ENCODE measurements at regions not wholly inside any gene's neighbourhood (a gene's known extent, or its start where the extent isn't known, plus 50 kb on each side); places are given as distances from the start of the nearest gene placed in this dataset.

DNA sequence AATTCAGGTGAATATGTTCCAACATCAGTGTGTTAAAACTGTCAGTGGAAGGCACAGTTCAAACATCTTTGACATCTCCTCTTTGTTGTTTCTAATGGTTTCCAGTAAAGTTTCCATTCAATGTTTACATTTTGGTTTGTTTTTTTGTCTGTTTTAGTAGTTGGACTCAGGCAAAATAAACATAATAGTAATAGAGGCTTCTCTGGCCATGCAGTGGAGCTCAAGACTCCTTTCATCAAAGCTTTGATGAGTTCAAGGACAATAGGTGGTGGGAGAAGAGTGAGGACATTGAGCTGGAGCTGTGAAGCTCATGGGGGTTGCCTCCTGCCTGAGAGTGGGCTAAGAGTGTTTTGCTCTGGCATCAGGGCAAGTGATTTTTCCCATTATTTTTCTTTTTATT, 1853.7 kb upstream of the CELF4 start:
- no peaks in the 10 kb centered on the region for H3K4me1 ChIP-seq (ENCODE audit: control insufficient read depth, insufficient read depth, low read length)
- no peak overlapping the region for H3K27ac ChIP-seq (ENCODE audit: low read length)
- H3K9me3 ChIP-seq (ENCODE audit: control insufficient read depth in 2 of 2, low read length in 2 of 2): no peaks in the 10 kb centered on the region
- H3K27me3 ChIP-seq (ENCODE audit: control insufficient read depth in 1 of 2, insufficient read depth in 2 of 2, low read length in 2 of 2): no peaks in the 10 kb centered on the region
- H3K36me3 ChIP-seq (ENCODE audit: control insufficient read depth in 2 of 2, insufficient read depth in 2 of 2, low read length in 2 of 2): no peaks in the 10 kb centered on the region
- no peak overlapping the region for H3K9ac ChIP-seq (ENCODE audit: low read length in 2 of 2)
- H3K4me3 ChIP-seq (ENCODE audit: low read length in 2 of 2): no peak overlapping the region

DNA sequence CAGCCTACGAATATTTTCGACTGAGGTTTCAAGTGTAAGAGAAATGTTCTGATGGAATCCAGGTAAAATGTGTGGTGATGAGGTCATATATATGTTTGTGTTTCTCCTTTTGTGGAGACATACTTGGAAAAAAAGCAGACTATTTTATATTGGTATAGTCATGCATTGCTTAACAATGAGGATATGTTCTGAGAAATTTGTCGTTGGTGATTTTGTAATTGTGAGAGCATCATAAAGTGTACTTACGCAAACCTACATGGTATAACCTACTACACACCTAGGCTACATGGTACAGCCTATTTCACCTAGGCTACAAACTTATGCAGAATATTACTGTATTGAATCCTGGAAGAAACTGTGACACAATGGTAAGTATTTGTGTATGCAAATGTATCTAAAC, 1849.9 kb upstream of the CELF4 start:
- Histone ChIP-seq H3K27me3 (ENCODE audit: control insufficient read depth in 1 of 2, insufficient read depth in 2 of 2, low read length in 2 of 2) (no peaks in the 10 kb centered on the region), H3K9me3 (ENCODE audit: control insufficient read depth in 2 of 2, low read length in 2 of 2) (no peaks in the 10 kb centered on the region), H3K27ac (ENCODE audit: low read length) (no peak overlapping the region), H3K4me3 (ENCODE audit: low read length in 2 of 2) (no peak overlapping the region), H3K36me3 (ENCODE audit: control insufficient read depth in 2 of 2, insufficient read depth in 2 of 2, low read length in 2 of 2) (no peaks in the 10 kb centered on the region), H3K9ac (ENCODE audit: low read length in 2 of 2) (no peak overlapping the region), H3K4me1 (ENCODE audit: control insufficient read depth, insufficient read depth, low read length) (no peaks in the 10 kb centered on the region)

DNA sequence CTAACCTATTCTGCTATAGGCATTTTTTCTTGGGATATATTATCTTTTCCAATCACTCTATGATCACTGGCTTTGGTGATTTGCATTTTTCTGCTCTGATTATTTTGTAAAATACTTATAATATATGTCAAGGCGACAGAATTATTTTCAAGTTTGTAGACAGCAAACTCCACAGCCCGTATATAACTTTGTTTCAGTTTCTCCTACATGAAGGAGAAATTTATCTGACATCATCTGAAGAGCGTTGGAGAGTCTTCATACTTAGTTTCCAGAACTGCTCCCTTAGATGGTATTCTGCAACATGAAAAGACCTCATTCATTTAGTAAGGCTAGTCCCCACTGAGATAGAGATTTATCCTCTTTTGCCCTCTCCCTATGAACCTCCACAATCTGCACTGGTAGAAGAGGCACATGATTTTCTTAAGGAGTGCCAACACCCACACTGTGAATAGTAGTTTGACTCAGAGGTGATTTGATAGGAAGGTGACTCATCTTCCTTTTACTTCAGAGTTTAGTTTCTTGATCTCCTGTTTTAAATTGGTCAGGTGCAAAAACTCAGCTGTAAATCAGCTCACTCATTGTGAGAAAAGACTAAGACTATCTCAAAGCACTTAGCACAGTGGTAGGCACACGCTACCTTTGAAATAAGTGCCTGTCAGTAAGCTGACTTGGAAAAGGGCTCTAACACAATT, 1848.6 kb upstream of the CELF4 start:
- Histone ChIP-seq H3K27me3 (ENCODE audit: control insufficient read depth in 1 of 2, insufficient read depth in 2 of 2, low read length in 2 of 2) (no peaks in the 10 kb centered on the region), H3K27ac (ENCODE audit: low read length) (no peak overlapping the region), H3K9me3 (ENCODE audit: control insufficient read depth in 2 of 2, low read length in 2 of 2) (no peaks in the 10 kb centered on the region), H3K9ac (ENCODE audit: low read length in 2 of 2) (no peak overlapping the region), H3K4me1 (ENCODE audit: control insufficient read depth, insufficient read depth, low read length) (no peaks in the 10 kb centered on the region), H3K36me3 (ENCODE audit: control insufficient read depth in 2 of 2, insufficient read depth in 2 of 2, low read length in 2 of 2) (no peaks in the 10 kb centered on the region), H3K4me3 (ENCODE audit: low read length in 2 of 2) (no peak overlapping the region)

DNA sequence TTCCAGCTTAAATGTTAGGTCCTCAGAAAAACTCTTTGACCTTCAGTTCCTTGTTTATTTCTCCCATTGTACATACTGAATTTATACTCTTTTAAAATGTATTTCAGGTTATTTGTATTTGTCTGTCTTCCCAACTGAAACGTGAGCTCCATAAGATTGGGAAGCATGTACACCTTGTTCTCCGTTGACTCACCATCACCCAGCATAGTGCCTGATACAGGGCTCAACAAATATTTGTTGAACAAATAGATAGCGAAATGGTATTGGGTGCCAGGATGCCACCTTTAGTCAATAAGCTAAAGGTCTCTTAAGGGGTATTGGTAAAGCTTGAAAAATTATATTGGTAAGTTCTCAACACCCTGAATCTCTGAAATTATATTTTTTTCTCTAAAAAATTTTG, 1841.3 kb upstream of the CELF4 start:
- Histone ChIP-seq H3K4me1 (ENCODE audit: control insufficient read depth, insufficient read depth, low read length) (no peaks in the 10 kb centered on the region), H3K36me3 (ENCODE audit: control insufficient read depth in 2 of 2, insufficient read depth in 2 of 2, low read length in 2 of 2) (no peaks in the 10 kb centered on the region), H3K27me3 (ENCODE audit: control insufficient read depth in 1 of 2, insufficient read depth in 2 of 2, low read length in 2 of 2) (no peaks in the 10 kb centered on the region), H3K9me3 (ENCODE audit: control insufficient read depth in 2 of 2, low read length in 2 of 2) (no peaks in the 10 kb centered on the region), H3K9ac (ENCODE audit: low read length in 2 of 2) (no peak overlapping the region), H3K4me3 (ENCODE audit: low read length in 2 of 2) (no peak overlapping the region), H3K27ac (ENCODE audit: low read length) (no peak overlapping the region)

DNA sequence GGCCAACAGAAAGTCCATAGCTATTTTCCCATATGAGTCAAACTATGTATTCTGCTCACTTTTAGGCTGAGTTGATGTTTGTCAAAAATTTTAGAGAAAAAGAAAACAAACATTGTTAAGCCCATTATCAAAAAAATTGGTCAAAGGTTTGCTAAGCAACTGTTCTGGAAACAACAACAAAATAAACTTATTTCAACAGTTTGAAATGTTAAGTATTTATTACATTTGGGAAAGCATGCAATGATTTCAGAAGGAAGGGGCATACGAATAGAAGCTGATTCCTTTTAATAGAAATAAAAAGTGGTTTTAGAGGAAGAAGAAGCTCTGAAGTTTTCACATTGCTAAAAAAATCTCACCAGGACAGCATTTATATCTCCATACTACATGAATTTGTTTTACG, 1837.5 kb upstream of the CELF4 start:
- Histone ChIP-seq H3K36me3 (ENCODE audit: control insufficient read depth in 2 of 2, insufficient read depth in 2 of 2, low read length in 2 of 2) (no peaks in the 10 kb centered on the region), H3K9me3 (ENCODE audit: control insufficient read depth in 2 of 2, low read length in 2 of 2) (no peaks in the 10 kb centered on the region), H3K4me3 (ENCODE audit: low read length in 2 of 2) (no peak overlapping the region), H3K4me1 (ENCODE audit: control insufficient read depth, insufficient read depth, low read length) (no peaks in the 10 kb centered on the region), H3K9ac (ENCODE audit: low read length in 2 of 2) (no peak overlapping the region), H3K27ac (ENCODE audit: low read length) (no peak overlapping the region), H3K27me3 (ENCODE audit: control insufficient read depth in 1 of 2, insufficient read depth in 2 of 2, low read length in 2 of 2) (no peaks in the 10 kb centered on the region)

DNA sequence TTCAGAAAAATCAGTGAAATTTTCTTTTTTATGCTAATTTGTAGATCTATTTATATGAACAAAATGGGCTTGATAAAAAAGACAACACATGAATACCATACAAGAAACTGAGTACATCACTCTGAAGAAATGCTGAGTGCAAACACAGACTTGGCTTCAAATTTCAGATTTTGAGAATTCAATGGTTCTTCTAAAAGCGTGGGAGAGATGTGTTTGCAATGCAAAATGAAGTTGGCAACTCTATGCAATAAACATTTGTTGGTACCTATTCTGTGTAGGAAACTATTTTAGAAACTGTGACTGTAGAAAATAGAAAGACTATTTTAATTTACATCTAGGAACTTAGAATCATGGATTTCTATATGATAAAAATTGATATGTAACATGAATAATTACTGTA, 1834.1 kb upstream of the CELF4 start:
- Histone ChIP-seq H3K9ac (ENCODE audit: low read length in 2 of 2) (no peak overlapping the region), H3K9me3 (ENCODE audit: control insufficient read depth in 2 of 2, low read length in 2 of 2) (no peaks in the 10 kb centered on the region), H3K27me3 (ENCODE audit: control insufficient read depth in 1 of 2, insufficient read depth in 2 of 2, low read length in 2 of 2) (no peaks in the 10 kb centered on the region), H3K4me1 (ENCODE audit: control insufficient read depth, insufficient read depth, low read length) (no peaks in the 10 kb centered on the region), H3K36me3 (ENCODE audit: control insufficient read depth in 2 of 2, insufficient read depth in 2 of 2, low read length in 2 of 2) (no peaks in the 10 kb centered on the region), H3K27ac (ENCODE audit: low read length) (no peak overlapping the region), H3K4me3 (ENCODE audit: low read length in 2 of 2) (no peak overlapping the region)

DNA sequence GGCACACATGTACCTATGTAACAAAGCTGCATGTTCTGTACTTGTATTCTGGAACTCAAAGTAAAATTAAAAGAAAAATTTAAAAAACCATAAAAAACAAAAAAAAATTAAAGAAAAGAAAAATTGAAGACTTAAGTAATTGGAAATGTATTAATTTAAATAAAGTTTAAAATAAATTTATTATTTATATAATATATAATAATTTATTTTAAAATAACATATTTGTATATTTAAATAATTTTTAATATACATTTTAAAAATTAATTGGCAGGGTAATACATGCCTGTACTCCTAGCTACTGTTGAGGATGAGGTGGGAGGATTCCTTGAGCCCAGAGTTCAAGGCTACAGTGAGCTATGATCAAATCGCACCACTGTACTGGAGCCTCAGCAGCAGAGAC, 1830.6 kb upstream of the CELF4 start:
- Histone ChIP-seq H3K27ac (ENCODE audit: low read length) (no peak overlapping the region), H3K27me3 (ENCODE audit: control insufficient read depth in 1 of 2, insufficient read depth in 2 of 2, low read length in 2 of 2) (no peaks in the 10 kb centered on the region), H3K4me3 (ENCODE audit: low read length in 2 of 2) (no peak overlapping the region), H3K36me3 (ENCODE audit: control insufficient read depth in 2 of 2, insufficient read depth in 2 of 2, low read length in 2 of 2) (no peaks in the 10 kb centered on the region), H3K4me1 (ENCODE audit: control insufficient read depth, insufficient read depth, low read length) (no peaks in the 10 kb centered on the region), H3K9ac (ENCODE audit: low read length in 2 of 2) (no peak overlapping the region), H3K9me3 (ENCODE audit: control insufficient read depth in 2 of 2, low read length in 2 of 2) (no peaks in the 10 kb centered on the region)

DNA sequence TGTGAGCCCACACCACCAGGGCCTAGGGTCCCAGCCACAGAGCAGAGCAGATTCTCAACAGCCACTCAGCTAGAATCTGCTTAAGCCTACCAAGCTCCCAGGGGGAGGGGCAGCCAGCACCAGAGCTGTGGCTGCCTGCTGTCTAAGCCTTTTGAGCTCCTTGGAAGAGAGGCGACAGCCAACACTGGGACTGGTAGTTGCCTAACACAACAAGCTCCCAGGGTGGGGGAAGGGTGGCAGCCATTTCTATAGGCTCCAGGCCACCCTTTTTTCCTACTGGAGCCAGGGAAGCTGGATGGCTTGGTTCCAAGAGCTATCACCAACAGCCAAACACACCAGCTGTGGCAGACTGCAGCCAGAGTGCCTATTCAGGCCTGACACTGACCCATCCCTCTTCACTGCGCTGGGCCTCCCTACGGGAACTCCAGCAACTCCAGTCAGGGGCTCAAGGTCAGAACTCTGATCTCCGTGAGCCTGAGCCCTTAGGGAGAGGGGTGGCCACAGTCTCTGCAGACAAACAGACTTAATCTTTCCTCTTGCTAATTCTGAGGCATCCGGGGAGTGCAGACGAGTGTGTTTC, 1824.3 kb upstream of the CELF4 start:
- Histone ChIP-seq H3K9ac (ENCODE audit: low read length in 2 of 2) (no peak overlapping the region), H3K4me1 (ENCODE audit: control insufficient read depth, insufficient read depth, low read length) (no peaks in the 10 kb centered on the region), H3K4me3 (ENCODE audit: low read length in 2 of 2) (no peak overlapping the region), H3K36me3 (ENCODE audit: control insufficient read depth in 2 of 2, insufficient read depth in 2 of 2, low read length in 2 of 2) (no peaks in the 10 kb centered on the region), H3K27ac (ENCODE audit: low read length) (no peak overlapping the region), H3K27me3 (ENCODE audit: control insufficient read depth in 1 of 2, insufficient read depth in 2 of 2, low read length in 2 of 2) (no peaks in the 10 kb centered on the region), H3K9me3 (ENCODE audit: control insufficient read depth in 2 of 2, low read length in 2 of 2) (no peaks in the 10 kb centered on the region)

DNA sequence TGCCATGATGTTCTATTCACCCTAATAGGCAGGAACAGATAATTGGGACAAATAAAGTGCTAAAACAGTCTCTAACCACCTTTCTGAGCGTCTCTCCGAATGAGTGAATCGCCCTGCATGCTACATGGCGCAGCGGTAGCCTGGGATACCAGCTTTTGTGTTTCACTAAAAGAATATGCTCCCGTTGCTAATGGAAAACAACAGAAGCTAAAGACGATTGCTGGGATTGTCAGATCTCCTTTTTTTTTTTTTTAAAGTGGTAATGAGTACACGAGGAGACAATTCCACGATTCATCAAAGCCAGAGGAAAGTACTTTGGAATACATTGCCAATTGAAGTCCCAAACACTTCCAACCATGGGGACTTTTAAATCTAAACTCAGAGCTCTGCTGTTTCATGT, 1815.3 kb upstream of the CELF4 start:
- Histone ChIP-seq H3K27me3 (ENCODE audit: control insufficient read depth in 1 of 2, insufficient read depth in 2 of 2, low read length in 2 of 2) (no peaks in the 10 kb centered on the region), H3K9me3 (ENCODE audit: control insufficient read depth in 2 of 2, low read length in 2 of 2) (no peaks in the 10 kb centered on the region), H3K36me3 (ENCODE audit: control insufficient read depth in 2 of 2, insufficient read depth in 2 of 2, low read length in 2 of 2) (no peaks in the 10 kb centered on the region), H3K27ac (ENCODE audit: low read length) (no peak overlapping the region), H3K4me1 (ENCODE audit: control insufficient read depth, insufficient read depth, low read length) (no peaks in the 10 kb centered on the region), H3K9ac (ENCODE audit: low read length in 2 of 2) (no peak overlapping the region), H3K4me3 (ENCODE audit: low read length in 2 of 2) (no peak overlapping the region)

DNA sequence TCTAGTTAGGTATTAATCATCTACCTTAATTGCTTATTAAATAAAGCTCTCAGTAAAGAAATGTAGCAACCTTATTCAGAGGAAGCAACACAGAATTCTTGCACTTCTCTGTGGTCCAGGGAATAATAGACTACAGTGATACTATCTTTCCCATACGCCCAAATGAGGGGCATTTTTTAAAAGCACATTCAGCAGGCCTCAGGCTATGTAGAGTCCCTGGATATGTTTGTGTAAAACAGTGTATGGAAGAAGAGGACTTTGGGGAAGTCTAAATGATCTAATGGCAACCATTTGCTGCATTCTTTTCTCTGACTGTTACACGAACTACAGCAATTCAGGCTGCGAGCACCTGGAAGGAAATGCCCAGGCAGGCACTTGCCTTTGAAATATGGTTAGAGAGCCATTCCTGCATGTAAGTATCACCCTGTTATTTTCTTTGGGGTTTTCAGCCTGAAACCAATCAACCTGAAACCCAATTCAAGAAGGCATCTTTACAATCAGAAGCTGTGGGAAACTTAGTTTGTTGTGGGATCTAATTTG, 1814.7 kb upstream of the CELF4 start:
- H3K4me1 ChIP-seq (ENCODE audit: control insufficient read depth, insufficient read depth, low read length): no peaks in the 10 kb centered on the region
- no peaks in the 10 kb centered on the region for H3K27me3 ChIP-seq (ENCODE audit: control insufficient read depth in 1 of 2, insufficient read depth in 2 of 2, low read length in 2 of 2)
- H3K9me3 ChIP-seq (ENCODE audit: control insufficient read depth in 2 of 2, low read length in 2 of 2): no peaks in the 10 kb centered on the region
- H3K9ac ChIP-seq (ENCODE audit: low read length in 2 of 2): no peak overlapping the region
- H3K27ac ChIP-seq (ENCODE audit: low read length): no peak overlapping the region
- H3K36me3 ChIP-seq (ENCODE audit: control insufficient read depth in 2 of 2, insufficient read depth in 2 of 2, low read length in 2 of 2): no peaks in the 10 kb centered on the region
- H3K4me3 ChIP-seq (ENCODE audit: low read length in 2 of 2): no peak overlapping the region

DNA sequence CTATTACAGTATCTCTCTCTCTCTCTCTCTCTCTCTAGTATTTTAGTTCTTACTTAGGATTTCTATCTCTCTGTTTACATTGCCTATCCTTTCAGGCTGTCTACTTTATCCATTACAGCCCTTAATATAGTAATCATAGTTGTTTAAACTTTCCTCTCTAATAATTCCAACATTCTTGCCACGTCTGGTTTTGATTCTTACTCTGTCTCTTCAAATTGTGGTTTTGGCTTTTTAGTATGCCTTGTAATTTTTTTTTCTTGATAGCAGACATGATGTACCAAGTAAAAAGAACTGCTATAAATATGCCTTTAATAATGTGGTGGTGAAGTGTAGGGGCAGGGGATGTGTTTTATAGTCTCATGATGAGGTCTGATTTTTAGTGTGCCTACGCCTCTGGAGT, 1809.5 kb upstream of the CELF4 start:
- H3K4me1 ChIP-seq (ENCODE audit: control insufficient read depth, insufficient read depth, low read length): no peaks in the 10 kb centered on the region

More for the DNA sequence above, 1809.5 kb upstream of the CELF4 start:
- Histone ChIP-seq H3K36me3 (ENCODE audit: control insufficient read depth in 2 of 2, insufficient read depth in 2 of 2, low read length in 2 of 2) (no peaks in the 10 kb centered on the region), H3K27ac (ENCODE audit: low read length) (no peak overlapping the region), H3K27me3 (ENCODE audit: control insufficient read depth in 1 of 2, insufficient read depth in 2 of 2, low read length in 2 of 2) (no peaks in the 10 kb centered on the region), H3K9me3 (ENCODE audit: control insufficient read depth in 2 of 2, low read length in 2 of 2) (peaks cover 0 to 5% of the 10 kb centered on the region in 2 donors), H3K9ac (ENCODE audit: low read length in 2 of 2) (no peak overlapping the region), H3K4me3 (ENCODE audit: low read length in 2 of 2) (no peak overlapping the region)

Data from stomach smooth muscle (tissue), 2 donors.